Lower leg skin (tissue), 4 donors: ENCODE measurements at regions not wholly inside any gene's neighbourhood (a gene's known extent, or its start where the extent isn't known, plus 50 kb on each side); places are given as distances from the start of the nearest gene placed in this dataset.

Experiments
- DNase-seq, 2 donors: peaks; one replicate each; pipeline ENCODE4 v3.0.0-alpha.2; 2019; ENCODE audit warnings: low spot score in 2 of 2
- H3K4me3 ChIP-seq: fragments of 200-600 bp; sonication (generic); 2 replicates; pipeline ENCODE4 v1.5.1; 2017; ENCODE audit warnings: mild to moderate bottlenecking, low read depth; ENCODE audit not compliant: poor library complexity, severe bottlenecking
- CTCF ChIP-seq, 3 donors: fragments of 450-650 bp; IDR thresholded peaks; one replicate each; pipeline ENCODE4 v1.5.1; 2016; ENCODE audit warnings: antibody characterized with exemption in 3 of 3, mild to moderate bottlenecking in 3 of 3, moderate library complexity in 2 of 3
- POLR2A ChIP-seq, 2 donors: fragments of 450-650 bp; IDR thresholded peaks; one replicate each; pipeline ENCODE4 v1.6.1; 2016 to 2017; ENCODE audit warnings: antibody characterized with exemption in 2 of 2, mild to moderate bottlenecking in 1 of 2, moderate library complexity in 1 of 2
- WGBS, 2 donors: methylation state at CpG; one replicate each; pipeline ENCODE4 v1.1.5; 2018; 5-methylcytosine and 5-hydroxymethylcytosine counted together
- intact Hi-C: fragments of 100-400 bp; cut with DNase I; formaldehyde crosslinking; loops from one replicate; pipeline ENCODE4 v1.15.0; 2023; ENCODE audit warnings: low total_unique reads

GRCh38 chr5:103475629-103476240 lies 86.9 kb downstream of the NUDT12 start:
- no peak for DNase-seq
- TF ChIP-seq POLR2A (IDR thresholded peaks at IDR 0.05) (no peak), CTCF (IDR thresholded peaks at IDR 0.05) (no peak)
- no peak overlapping the region for H3K4me3 ChIP-seq
- intact Hi-C loops = no loop called here
- 36 to 42% methylated on average over 4 of the region's 4 CpGs for WGBS, 2 donors

- no peak overlapping the region for H3K4me3 ChIP-seq
- WGBS, 2 donors = 96 to 97% methylated on average over 1 of the region's 1 CpG
- intact Hi-C loops = no loop called here
- no peak for DNase-seq
- no peak for TF ChIP-seq POLR2A (IDR thresholded peaks at IDR 0.05)
- TF ChIP-seq CTCF (IDR thresholded peaks at IDR 0.05) = no peak
These were observed 87.9 kb downstream of the NUDT12 start for GRCh38 chr5:103474677-103475076.

- DNase-seq = no peak
- TF ChIP-seq CTCF (IDR thresholded peaks at IDR 0.05) (no peak), POLR2A (IDR thresholded peaks at IDR 0.05) (no peak)
- intact Hi-C loops = no loop called here
- H3K4me3 ChIP-seq = no peak overlapping the region
These were observed 88.9 kb downstream of the NUDT12 start for GRCh38 chr5:103473725-103474124.

GRCh38 chr5:103472830-103473229 lies 89.8 kb downstream of the NUDT12 start:
- TF ChIP-seq CTCF (IDR thresholded peaks at IDR 0.05) (no peak), POLR2A (IDR thresholded peaks at IDR 0.05) (no peak)
- 62 to 75% methylated on average over 1 of the region's 1 CpG for WGBS, 2 donors
- no peak overlapping the region for H3K4me3 ChIP-seq
- DNase-seq = no peak
- intact Hi-C loops = no loop called here

- WGBS, 2 donors = 46 to 59% methylated on average over 1 of the region's 1 CpG
- TF ChIP-seq POLR2A (IDR thresholded peaks at IDR 0.05) = no peak
- intact Hi-C loops = no loop called here
These were observed 90.3 kb downstream of the NUDT12 start for GRCh38 chr5:103472265-103472664.

GRCh38 chr5:103469288-103470040 lies 93.1 kb downstream of the NUDT12 start:
- intact Hi-C loops = no loop called here
- WGBS, 2 donors = 79 to 82% methylated on average over 3 of the region's 3 CpGs

More at GRCh38 chr5:103472265-103472664, 90.3 kb downstream of the NUDT12 start:
- no peak for DNase-seq
- no peak overlapping the region for H3K4me3 ChIP-seq

More at GRCh38 chr5:103469288-103470040, 93.1 kb downstream of the NUDT12 start:
- DNase-seq = no peak
- no peak for TF ChIP-seq POLR2A (IDR thresholded peaks at IDR 0.05)
- no peak for TF ChIP-seq CTCF (IDR thresholded peaks at IDR 0.05)
- no peak overlapping the region for H3K4me3 ChIP-seq
